WTC11 (cell line): ENCODE measurements at regions not wholly inside any gene's neighbourhood (a gene's known extent, or its start where the extent isn't known, plus 50 kb on each side); places are given as distances from the start of the nearest gene placed in this dataset.

Experiments
- CBFB ChIP-seq: sonication (generic); formaldehyde crosslinking; IDR thresholded peaks from 2 replicates; pipeline ENCODE4 v1.8.1; 2022; ENCODE audit warnings: mild to moderate bottlenecking, low read depth, missing genetic modification reagents
- FOXJ3 ChIP-seq: sonication (generic); formaldehyde crosslinking; IDR thresholded peaks from 2 replicates; pipeline ENCODE4 v1.9.0; 2021; ENCODE audit warnings: missing genetic modification reagents, mild to moderate bottlenecking, borderline replicate concordance
- FOXK1 ChIP-seq: sonication (generic); formaldehyde crosslinking; IDR thresholded peaks from 2 replicates; pipeline ENCODE4 v1.8.0; 2022; ENCODE audit warnings: mild to moderate bottlenecking, moderate library complexity, missing genetic modification reagents
- NFATC4 ChIP-seq: fragments of 250-450 bp; sonication (Bioruptor Pico); IDR thresholded peaks from 2 replicates; pipeline ENCODE4 v1.9.0; 2021; ENCODE audit warnings: mild to moderate bottlenecking
- NFYB ChIP-seq: sonication (generic); formaldehyde crosslinking; conservative IDR thresholded peaks from 2 replicates; pipeline ENCODE4 v1.8.0; 2022; ENCODE audit warnings: low read depth, missing genetic modification reagents
- ZNF263 ChIP-seq: sonication (generic); formaldehyde crosslinking; IDR thresholded peaks from 2 replicates; pipeline ENCODE4 v1.8.1; 2022; ENCODE audit warnings: low read depth, mild to moderate bottlenecking, moderate library complexity, missing genetic modification reagents
- ZNF396 ChIP-seq: fragments of 250-450 bp; sonication (Bioruptor Pico); IDR thresholded peaks from 2 replicates; pipeline ENCODE4 v1.8.0; 2021; ENCODE audit warnings: mild to moderate bottlenecking, moderate library complexity, borderline replicate concordance
- TF ChIP-seq, protein P1 (sequence below): sonication (generic); formaldehyde crosslinking; IDR thresholded peaks from 2 replicates; pipeline ENCODE4 v1.8.0; 2023; ENCODE audit warnings: missing genetic modification reagents, mild to moderate bottlenecking, borderline replicate concordance
- TF ChIP-seq, protein P2 (sequence below): sonication (generic); formaldehyde crosslinking; IDR thresholded peaks from 2 replicates; pipeline ENCODE4 v1.8.1; 2023; ENCODE audit warnings: mild to moderate bottlenecking, missing genetic modification reagents
- TF ChIP-seq, protein P3 (sequence below): fragments of 200-600 bp; IDR thresholded peaks from 2 replicates; pipeline ENCODE4 v1.8.0; 2022; ENCODE audit warnings: antibody characterized with exemption
- TF ChIP-seq, protein P4 (sequence below): sonication (generic); formaldehyde crosslinking; IDR thresholded peaks from 2 replicates; pipeline ENCODE4 v1.8.1; 2022; ENCODE audit warnings: low read depth, mild to moderate bottlenecking, moderate library complexity, missing genetic modification reagents, borderline replicate concordance

DNA sequence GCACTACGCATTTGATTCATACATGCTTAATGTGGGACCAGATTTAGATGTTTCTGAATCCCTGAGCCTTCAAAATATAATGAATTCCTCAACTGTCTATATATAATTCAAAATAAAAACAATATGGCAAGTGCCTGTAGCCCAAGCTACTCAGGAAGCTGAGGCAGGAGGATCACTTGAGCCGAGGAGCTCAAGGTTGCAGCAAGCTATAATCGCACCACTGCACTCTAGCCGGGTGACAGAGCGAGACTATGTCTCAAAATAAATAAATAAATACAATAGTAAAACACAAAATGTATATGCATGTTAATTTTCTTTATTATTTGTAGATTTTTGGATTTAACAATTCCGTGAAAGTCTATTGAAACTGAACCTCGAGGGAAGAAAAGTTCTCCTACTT is 50.6 kb upstream of the IRX6 start:
- no peak for TF ChIP-seq FOXJ3
- no peak for TF ChIP-seq ZNF396 (CRISPR knock-in tag)
- no peak for TF ChIP-seq CBFB (CRISPR knock-in tag)
- TF ChIP-seq FOXK1 = no peak
- TF ChIP-seq, protein P1, sequence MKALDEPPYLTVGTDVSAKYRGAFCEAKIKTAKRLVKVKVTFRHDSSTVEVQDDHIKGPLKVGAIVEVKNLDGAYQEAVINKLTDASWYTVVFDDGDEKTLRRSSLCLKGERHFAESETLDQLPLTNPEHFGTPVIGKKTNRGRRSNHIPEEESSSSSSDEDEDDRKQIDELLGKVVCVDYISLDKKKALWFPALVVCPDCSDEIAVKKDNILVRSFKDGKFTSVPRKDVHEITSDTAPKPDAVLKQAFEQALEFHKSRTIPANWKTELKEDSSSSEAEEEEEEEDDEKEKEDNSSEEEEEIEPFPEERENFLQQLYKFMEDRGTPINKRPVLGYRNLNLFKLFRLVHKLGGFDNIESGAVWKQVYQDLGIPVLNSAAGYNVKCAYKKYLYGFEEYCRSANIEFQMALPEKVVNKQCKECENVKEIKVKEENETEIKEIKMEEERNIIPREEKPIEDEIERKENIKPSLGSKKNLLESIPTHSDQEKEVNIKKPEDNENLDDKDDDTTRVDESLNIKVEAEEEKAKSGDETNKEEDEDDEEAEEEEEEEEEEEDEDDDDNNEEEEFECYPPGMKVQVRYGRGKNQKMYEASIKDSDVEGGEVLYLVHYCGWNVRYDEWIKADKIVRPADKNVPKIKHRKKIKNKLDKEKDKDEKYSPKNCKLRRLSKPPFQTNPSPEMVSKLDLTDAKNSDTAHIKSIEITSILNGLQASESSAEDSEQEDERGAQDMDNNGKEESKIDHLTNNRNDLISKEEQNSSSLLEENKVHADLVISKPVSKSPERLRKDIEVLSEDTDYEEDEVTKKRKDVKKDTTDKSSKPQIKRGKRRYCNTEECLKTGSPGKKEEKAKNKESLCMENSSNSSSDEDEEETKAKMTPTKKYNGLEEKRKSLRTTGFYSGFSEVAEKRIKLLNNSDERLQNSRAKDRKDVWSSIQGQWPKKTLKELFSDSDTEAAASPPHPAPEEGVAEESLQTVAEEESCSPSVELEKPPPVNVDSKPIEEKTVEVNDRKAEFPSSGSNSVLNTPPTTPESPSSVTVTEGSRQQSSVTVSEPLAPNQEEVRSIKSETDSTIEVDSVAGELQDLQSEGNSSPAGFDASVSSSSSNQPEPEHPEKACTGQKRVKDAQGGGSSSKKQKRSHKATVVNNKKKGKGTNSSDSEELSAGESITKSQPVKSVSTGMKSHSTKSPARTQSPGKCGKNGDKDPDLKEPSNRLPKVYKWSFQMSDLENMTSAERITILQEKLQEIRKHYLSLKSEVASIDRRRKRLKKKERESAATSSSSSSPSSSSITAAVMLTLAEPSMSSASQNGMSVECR (CRISPR knock-in tag) = no peak
- TF ChIP-seq, protein P2, sequence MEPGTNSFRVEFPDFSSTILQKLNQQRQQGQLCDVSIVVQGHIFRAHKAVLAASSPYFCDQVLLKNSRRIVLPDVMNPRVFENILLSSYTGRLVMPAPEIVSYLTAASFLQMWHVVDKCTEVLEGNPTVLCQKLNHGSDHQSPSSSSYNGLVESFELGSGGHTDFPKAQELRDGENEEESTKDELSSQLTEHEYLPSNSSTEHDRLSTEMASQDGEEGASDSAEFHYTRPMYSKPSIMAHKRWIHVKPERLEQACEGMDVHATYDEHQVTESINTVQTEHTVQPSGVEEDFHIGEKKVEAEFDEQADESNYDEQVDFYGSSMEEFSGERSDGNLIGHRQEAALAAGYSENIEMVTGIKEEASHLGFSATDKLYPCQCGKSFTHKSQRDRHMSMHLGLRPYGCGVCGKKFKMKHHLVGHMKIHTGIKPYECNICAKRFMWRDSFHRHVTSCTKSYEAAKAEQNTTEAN (CRISPR knock-in tag) = no peak
- TF ChIP-seq, protein P3, sequence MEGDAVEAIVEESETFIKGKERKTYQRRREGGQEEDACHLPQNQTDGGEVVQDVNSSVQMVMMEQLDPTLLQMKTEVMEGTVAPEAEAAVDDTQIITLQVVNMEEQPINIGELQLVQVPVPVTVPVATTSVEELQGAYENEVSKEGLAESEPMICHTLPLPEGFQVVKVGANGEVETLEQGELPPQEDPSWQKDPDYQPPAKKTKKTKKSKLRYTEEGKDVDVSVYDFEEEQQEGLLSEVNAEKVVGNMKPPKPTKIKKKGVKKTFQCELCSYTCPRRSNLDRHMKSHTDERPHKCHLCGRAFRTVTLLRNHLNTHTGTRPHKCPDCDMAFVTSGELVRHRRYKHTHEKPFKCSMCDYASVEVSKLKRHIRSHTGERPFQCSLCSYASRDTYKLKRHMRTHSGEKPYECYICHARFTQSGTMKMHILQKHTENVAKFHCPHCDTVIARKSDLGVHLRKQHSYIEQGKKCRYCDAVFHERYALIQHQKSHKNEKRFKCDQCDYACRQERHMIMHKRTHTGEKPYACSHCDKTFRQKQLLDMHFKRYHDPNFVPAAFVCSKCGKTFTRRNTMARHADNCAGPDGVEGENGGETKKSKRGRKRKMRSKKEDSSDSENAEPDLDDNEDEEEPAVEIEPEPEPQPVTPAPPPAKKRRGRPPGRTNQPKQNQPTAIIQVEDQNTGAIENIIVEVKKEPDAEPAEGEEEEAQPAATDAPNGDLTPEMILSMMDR = no peak
- TF ChIP-seq NFYB = no peak
- TF ChIP-seq ZNF263 (CRISPR knock-in tag) = no peak
- TF ChIP-seq, protein P4, sequence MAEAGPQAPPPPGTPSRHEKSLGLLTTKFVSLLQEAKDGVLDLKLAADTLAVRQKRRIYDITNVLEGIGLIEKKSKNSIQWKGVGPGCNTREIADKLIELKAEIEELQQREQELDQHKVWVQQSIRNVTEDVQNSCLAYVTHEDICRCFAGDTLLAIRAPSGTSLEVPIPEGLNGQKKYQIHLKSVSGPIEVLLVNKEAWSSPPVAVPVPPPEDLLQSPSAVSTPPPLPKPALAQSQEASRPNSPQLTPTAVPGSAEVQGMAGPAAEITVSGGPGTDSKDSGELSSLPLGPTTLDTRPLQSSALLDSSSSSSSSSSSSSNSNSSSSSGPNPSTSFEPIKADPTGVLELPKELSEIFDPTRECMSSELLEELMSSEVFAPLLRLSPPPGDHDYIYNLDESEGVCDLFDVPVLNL (CRISPR knock-in tag) = no peak
- no peak for TF ChIP-seq NFATC4 (CRISPR knock-in tag)
